H1 (cell line): ENCODE measurements at regions not wholly inside any gene's neighbourhood (a gene's known extent, or its start where the extent isn't known, plus 50 kb on each side); places are given as distances from the start of the nearest gene placed in this dataset.

Source experiments
- BACH1 ChIP-seq: IDR thresholded peaks from 2 replicates; pipeline ENCODE4 v1.6.1; 2012; ENCODE audit warnings: low read length, improper control_type of control experiment
- CHD7 ChIP-seq: fragments of 300-600 bp; sonication (generic); IDR thresholded peaks from 2 replicates; pipeline ENCODE4 v1.7.1; 2012; ENCODE audit warnings: low read length, moderate library complexity, mild to moderate bottlenecking, inconsistent platforms; ENCODE audit not compliant: insufficient replicate concordance
- CTCF ChIP-seq, 3 experiments: IDR thresholded peaks; 1 replicate in 2 of 3; 2 replicates in 1 of 3; pipeline versions ENCODE4 v1.5.1 to v1.6.1; 2011; ENCODE audit warnings: low read length in 3 of 3, mild to moderate bottlenecking in 3 of 3, inconsistent platforms in 2 of 3, low read depth in 1 of 3, moderate library complexity in 1 of 3; ENCODE audit not compliant: insufficient read depth in 1 of 3; ENCODE audit errors: control extremely low read depth in 1 of 3
- GABPA ChIP-seq: IDR thresholded peaks from 2 replicates; pipeline ENCODE4 v1.6.1; 2011; ENCODE audit warnings: mild to moderate bottlenecking, low read length, moderate library complexity, borderline replicate concordance; ENCODE audit not compliant: insufficient read depth
- MAFK ChIP-seq: IDR thresholded peaks from 2 replicates; pipeline ENCODE4 v1.6.1; 2012; ENCODE audit warnings: low read depth, mild to moderate bottlenecking, improper control_type of control experiment, low read length
- RAD21 ChIP-seq, 2 experiments: IDR thresholded peaks in 1 of 2; conservative IDR thresholded peaks in 1 of 2; 2 replicates each; pipeline ENCODE4 v1.6.1; 2011; ENCODE audit warnings: low read depth in 2 of 2, low read length in 2 of 2, improper control_type of control experiment in 1 of 2, inconsistent platforms in 1 of 2, mild to moderate bottlenecking in 1 of 2, moderate library complexity in 1 of 2
- RXRA ChIP-seq: IDR thresholded peaks from 2 replicates; pipeline ENCODE4 v1.6.1; 2011; ENCODE audit warnings: low read depth, mild to moderate bottlenecking, low read length, moderate library complexity; ENCODE audit not compliant: insufficient read depth
- SIN3A ChIP-seq, 2 experiments: IDR thresholded peaks in 1 of 2; conservative IDR thresholded peaks in 1 of 2; 2 replicates each; pipeline ENCODE4 v1.6.1; 2011 to 2012; ENCODE audit warnings: low read length in 2 of 2, improper control_type of control experiment in 1 of 2, low read depth in 1 of 2, mild to moderate bottlenecking in 1 of 2
- TCF12 ChIP-seq: IDR thresholded peaks from 2 replicates; pipeline ENCODE4 v1.6.1; 2011; ENCODE audit warnings: low read depth, mild to moderate bottlenecking, low read length

DNA sequence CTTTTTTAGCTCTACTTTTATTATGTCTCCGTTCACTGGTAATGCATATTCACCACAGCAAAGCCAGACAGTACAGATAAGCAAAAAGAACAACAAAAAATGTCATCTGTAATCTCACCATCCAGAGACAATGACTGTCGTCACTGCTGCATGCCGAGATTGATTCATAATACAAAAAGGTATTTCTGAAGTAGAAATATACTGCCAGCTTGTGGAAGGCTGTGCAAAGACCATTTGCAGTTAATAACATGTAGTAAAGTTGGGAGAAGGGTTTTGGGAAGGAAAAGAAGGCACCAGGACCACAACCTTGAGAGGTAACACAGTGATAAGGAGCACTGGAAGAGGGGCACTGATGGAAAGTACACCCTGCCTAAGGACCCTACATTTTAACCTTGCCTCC, 223.0 kb upstream of the ZIC3 start (continued):
- TF ChIP-seq CHD7 (no peak), GABPA (no peak), BACH1 (no peak), RAD21 (IDR thresholded peaks at IDR 0.05 in 1 of 2, conservative IDR thresholded peaks at IDR 0.05 in 1 of 2; ENCODE audit: low read depth in 2 of 2, low read length in 2 of 2) (no peak), SIN3A (conservative IDR thresholded peaks at IDR 0.05 in 1 of 2, IDR thresholded peaks at IDR 0.05 in 1 of 2; ENCODE audit: low read depth in 1 of 2, low read length in 2 of 2) (no peak), RXRA (no peak), CTCF (IDR thresholded peaks at IDR 0.05; ENCODE audit: control extremely low read depth in 1 of 3, insufficient read depth in 1 of 3, low read depth in 1 of 3, low read length in 3 of 3) (no peak), MAFK (no peak), TCF12 (no peak)
